HuH-7.5 (cell line): ENCODE measurements at regions not wholly inside any gene's neighbourhood (a gene's known extent, or its start where the extent isn't known, plus 50 kb on each side); places are given as distances from the start of the nearest gene placed in this dataset.
"Not testable (repeated sequence)": the region's sequence is repeated elsewhere in the genome, so short reads cannot be mapped to it uniquely, and the experiment has no call there.

Experiments used
- DNase-seq: peaks from one replicate; pipeline ENCODE4 v3.0.0; 2011; ENCODE audit warnings: low spot score

DNA sequence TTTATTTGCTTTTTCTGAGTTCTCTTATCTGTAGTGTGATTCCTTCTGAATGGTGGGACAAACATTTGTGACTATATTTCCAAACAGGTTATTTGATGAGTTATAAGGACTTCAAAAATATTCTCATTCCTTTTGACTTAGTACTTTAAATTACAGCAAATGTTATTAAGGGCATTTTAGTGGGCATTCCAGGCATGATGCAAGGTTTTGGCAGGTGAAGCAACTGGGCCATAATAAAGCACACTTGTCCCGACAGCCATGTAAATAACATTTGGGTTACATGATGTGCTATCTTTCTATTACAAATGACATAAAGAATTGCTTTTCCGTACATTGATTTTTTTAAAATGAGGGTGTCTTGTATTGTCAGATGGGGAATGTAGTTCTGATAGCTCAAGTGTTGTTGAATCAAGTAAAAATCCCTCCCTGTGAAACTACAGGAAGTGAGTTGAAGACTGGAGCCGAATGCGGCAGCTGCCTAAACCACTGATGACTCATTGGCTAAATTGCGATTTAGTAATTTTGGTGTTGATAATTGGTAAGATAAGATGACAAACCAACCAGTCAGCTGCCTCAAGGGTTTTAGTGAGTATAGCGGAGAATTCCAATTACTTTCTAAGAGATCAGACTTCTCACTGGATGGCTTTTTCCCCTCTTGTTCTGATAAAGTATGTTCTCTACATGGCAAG lies 231.3 kb upstream of the NPY start:
- DNase-seq = no peak

- no peak for DNase-seq
Observed at GRCh38 chr7:24054236-24054635, 229.8 kb upstream of the NPY start.

DNA sequence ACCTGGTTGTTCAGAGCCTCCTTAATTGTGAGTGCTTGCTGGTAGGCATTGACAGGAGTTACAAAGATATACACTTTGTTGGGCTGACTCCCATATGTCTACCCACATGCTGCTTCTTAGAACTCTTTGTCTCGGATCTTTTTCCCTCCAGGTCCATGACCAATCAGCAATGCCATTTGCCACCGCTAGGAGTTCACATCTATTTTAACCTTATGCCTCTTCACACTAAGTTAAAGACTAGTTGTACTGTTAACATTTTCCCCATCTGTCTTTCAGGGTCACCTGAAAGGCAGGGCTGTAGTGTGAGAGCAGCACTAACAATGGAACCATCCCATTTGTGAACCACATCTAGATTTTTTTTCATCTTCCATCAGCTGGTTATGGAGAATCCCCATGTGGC lies 226.7 kb upstream of the NPY start:
- no peak for DNase-seq

GRCh38 chr7:24058953-24059352 lies 225.0 kb upstream of the NPY start:
- DNase-seq = no peak

GRCh38 chr7:24059775-24060174 lies 224.2 kb upstream of the NPY start:
- DNase-seq = no peak

DNA sequence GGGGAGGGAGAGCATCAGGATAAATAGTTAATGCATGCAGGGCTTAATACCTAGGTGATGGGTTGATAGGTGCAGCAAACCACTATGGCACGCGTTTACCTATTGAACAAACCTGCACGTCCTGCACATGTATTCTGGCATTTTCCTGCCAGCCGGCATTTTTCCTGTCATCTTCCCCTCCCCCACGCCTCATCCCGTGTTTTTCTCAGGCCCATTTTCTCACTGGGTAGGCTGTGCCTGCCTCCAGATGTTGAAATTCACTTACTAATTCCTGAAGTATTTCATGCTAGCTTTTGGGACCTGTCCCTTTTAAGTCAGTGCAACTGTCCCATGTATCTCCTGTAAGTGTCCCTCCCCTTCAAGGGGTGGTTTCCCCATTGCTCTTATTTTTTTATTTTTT lies 220.3 kb upstream of the NPY start:
- DNase-seq = no peak

- DNase-seq = no peak
Observed at GRCh38 chr7:24069751-24070150, 214.2 kb upstream of the NPY start.

- DNase-seq = no peak
Observed at GRCh38 chr7:24073651-24074420, 210.2 kb upstream of the NPY start.

DNA sequence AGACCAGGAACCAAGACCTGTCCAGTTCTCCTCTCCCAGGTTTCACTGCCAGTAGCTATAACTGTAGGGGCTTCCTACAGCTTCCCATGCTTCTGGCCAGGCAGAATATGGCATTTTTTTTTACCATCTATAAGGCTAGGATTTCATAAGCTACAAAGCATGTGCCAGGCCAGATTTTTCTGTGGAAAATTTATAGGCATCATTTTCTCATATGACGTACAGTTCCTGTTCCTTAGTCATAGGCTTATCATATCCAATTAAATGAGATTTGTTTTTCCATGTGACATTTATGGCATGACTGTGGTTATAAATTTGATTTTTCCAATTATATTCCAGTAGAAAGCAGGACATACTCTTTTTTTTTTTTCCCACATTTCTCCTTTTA lies 208.6 kb upstream of the NPY start:
- DNase-seq = no peak

GRCh38 chr7:24082826-24083225 lies 201.2 kb upstream of the NPY start:
- DNase-seq = no peak

- no peak for DNase-seq
Observed at GRCh38 chr7:24102988-24103387, 181.0 kb upstream of the NPY start.

DNA sequence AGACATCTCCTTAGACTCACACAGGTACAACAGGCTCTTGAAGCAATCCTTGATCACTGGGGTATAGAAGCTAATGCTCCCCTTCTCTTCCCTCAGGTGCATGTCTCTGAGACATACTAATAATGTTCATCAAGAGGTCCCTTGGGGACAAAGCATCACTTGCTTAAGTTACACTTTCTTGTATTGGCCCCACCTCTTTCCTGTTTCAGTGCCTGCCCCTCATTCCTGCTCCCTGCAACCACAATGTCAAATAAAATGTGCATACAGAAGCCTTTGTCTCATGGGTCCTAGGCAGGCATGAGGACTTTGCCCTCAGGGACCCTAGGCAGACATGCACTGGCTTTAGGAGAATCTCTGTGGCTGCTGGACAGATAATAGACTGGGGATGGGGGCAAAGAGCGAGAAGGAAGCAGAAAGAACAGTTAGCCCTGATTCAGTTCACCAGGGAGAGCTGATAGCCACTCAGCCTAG lies 175.0 kb upstream of the NPY start:
- DNase-seq = peak; percentile 40

- no peak for DNase-seq
Observed at GRCh38 chr7:24110056-24110455, 173.9 kb upstream of the NPY start.

DNA sequence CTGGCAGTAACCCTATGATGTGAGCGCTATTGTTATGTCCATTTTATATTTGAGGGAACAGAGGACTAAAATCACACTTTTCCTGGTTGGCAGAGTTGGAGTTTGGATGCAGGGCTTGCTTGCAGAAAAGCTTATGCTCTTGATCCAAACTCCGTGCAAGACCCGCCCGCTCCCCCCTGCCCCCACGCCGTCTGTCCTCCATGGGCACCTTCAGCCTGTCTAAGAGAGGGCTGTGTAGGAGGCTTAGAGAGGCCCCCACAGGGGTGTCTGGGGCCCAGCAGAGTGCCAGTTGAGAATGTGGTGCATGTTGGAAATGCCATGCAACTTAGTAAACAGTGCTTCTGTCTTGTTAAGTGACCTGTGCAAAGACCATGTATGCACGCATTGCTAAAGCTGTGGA lies 170.5 kb upstream of the NPY start:
- no peak for DNase-seq

GRCh38 chr7:24115661-24116060 lies 168.3 kb upstream of the NPY start:
- DNase-seq = no peak

DNA sequence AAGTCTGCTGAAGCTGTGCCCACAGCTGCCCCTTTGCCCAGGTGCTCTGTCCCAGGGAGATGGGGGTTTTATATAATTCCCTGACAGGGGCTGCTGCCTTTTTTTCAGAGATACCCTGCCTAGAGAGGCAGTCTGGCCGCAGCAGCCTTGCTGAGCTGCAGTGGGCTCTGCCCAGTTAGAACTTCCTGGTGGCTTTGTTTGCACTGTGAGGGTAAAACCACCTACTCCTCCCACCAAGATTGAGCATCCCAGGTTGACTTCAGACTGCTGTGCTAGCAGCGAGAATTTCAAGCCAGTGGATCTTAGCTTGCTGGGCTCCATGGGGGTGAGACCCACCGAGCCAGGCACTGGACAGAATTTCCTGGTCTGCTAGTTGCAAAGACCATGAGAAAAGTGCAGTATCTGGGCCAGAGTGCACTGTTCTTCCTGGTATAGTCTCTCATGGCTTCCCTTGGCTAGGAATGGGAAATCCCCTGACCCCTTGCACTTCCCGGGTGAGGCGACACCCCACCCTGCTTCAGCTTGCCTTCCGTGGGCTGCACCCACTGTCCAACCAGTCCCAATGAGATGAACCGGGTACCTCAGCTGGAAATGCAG lies 166.0 kb upstream of the NPY start:
- not testable (repeated sequence) for DNase-seq

GRCh38 chr7:24119852-24120251 lies 164.1 kb upstream of the NPY start:
- DNase-seq = no peak

GRCh38 chr7:24123076-24123475 lies 160.9 kb upstream of the NPY start:
- no peak for DNase-seq

DNA sequence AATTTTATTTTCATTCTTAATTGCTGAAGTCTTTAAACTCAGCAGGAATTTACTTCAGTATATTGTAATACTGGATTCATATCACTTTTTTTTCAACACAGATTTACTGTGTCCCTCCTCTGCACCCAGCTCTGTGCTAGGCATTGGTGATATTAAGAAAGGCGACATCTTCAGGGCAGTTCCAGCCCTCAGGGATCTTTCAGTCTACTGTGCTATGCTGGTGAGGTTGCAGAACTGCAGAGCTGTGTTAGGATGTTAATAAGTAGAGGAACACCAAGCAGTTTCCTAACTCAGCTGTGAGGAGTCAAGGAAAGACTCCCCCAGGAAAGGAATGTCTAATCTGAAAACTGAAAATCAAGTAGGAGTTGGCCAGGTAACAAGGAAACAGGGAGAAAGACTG lies 158.2 kb upstream of the NPY start:
- no peak for DNase-seq

GRCh38 chr7:24127930-24128329 lies 156.1 kb upstream of the NPY start:
- no peak for DNase-seq

GRCh38 chr7:24129597-24129996 lies 154.4 kb upstream of the NPY start:
- DNase-seq = no peak

GRCh38 chr7:24130631-24131030 lies 153.4 kb upstream of the NPY start:
- DNase-seq = no peak

GRCh38 chr7:24133691-24134090 lies 150.3 kb upstream of the NPY start:
- DNase-seq = no peak
